ENCODE measurements at regions not wholly inside any gene's neighbourhood (a gene's known extent, or its start where the extent isn't known, plus 50 kb on each side); places are given as distances from the start of the nearest gene placed in this dataset.

- H3K4me3 ChIP-seq (ENCODE audit: low read depth in 1 of 3, low read length in 3 of 3): no peak overlapping the region
- H3K36me3 ChIP-seq (ENCODE audit: control insufficient read depth in 4 of 4, insufficient read depth in 3 of 4, low read depth in 1 of 4, low read length in 3 of 4): no peaks in the 10 kb centered on the region
- DNase-seq (ENCODE audit: low spot score): no peak
- no peaks in the 10 kb centered on the region for H3K4me1 ChIP-seq (ENCODE audit: control insufficient read depth in 4 of 4, insufficient read depth in 4 of 4, low read length in 3 of 4)
- no peak overlapping the region for H3K9ac ChIP-seq (ENCODE audit: low read depth in 1 of 2, low read length in 2 of 2)
- no peaks in the 10 kb centered on the region for H3K27me3 ChIP-seq (ENCODE audit: control insufficient read depth in 4 of 4, insufficient read depth in 4 of 4, low read length in 3 of 4)
- WGBS: 70% methylated on average over 2 of the region's 2 CpGs
- H3K27ac ChIP-seq (ENCODE audit: low read depth in 1 of 2, low read length in 2 of 2): no peak overlapping the region
- H3K9me3 ChIP-seq (ENCODE audit: control insufficient read depth in 4 of 4, low read length in 3 of 4): no peaks in the 10 kb centered on the region
- no peak for TF ChIP-seq SP1 (IDR thresholded peaks at IDR 0.05)
- TF ChIP-seq HNF4G (IDR thresholded peaks at IDR 0.05): no peak
- no peak for TF ChIP-seq TAF1 (conservative IDR thresholded peaks at IDR 0.05)
- no peak for TF ChIP-seq FOXA2 (IDR thresholded peaks at IDR 0.05)
- TF ChIP-seq NR2F2 (IDR thresholded peaks at IDR 0.05): no peak
- TF ChIP-seq HNF4A (conservative IDR thresholded peaks at IDR 0.05): no peak
- no peak for TF ChIP-seq CTCF (IDR thresholded peaks at IDR 0.05; ENCODE audit: low read depth, low read length, missing input control)
- no peak for TF ChIP-seq REST (IDR thresholded peaks at IDR 0.05)
- no peak for TF ChIP-seq FOXA1 (IDR thresholded peaks at IDR 0.05)
- TF ChIP-seq RXRA (IDR thresholded peaks at IDR 0.05): no peak
- no peak for TF ChIP-seq JUND (IDR thresholded peaks at IDR 0.05)
- no peak for TF ChIP-seq EGR1 (IDR thresholded peaks at IDR 0.05; ENCODE audit: low read depth in 2 of 2)
- TF ChIP-seq ATF3 (IDR thresholded peaks at IDR 0.05): no peak
Measured at GRCh38 chr11:96760306-96760705, 370.5 kb downstream of the JRKL start.

- DNase-seq (ENCODE audit: low spot score): no peak
- Histone ChIP-seq H3K4me3 (ENCODE audit: low read depth in 1 of 3, low read length in 3 of 3) (no peak overlapping the region), H3K9me3 (ENCODE audit: control insufficient read depth in 4 of 4, low read length in 3 of 4) (no peaks in the 10 kb centered on the region), H3K9ac (ENCODE audit: low read depth in 1 of 2, low read length in 2 of 2) (no peak overlapping the region), H3K36me3 (ENCODE audit: control insufficient read depth in 4 of 4, insufficient read depth in 3 of 4, low read depth in 1 of 4, low read length in 3 of 4) (no peaks in the 10 kb centered on the region), H3K4me1 (ENCODE audit: control insufficient read depth in 4 of 4, insufficient read depth in 4 of 4, low read length in 3 of 4) (no peaks in the 10 kb centered on the region), H3K27ac (ENCODE audit: low read depth in 1 of 2, low read length in 2 of 2) (no peak overlapping the region), H3K27me3 (ENCODE audit: control insufficient read depth in 4 of 4, insufficient read depth in 4 of 4, low read length in 3 of 4) (no peaks in the 10 kb centered on the region)
- TF ChIP-seq MAX (IDR thresholded peaks at IDR 0.05) (no peak), CTCF (IDR thresholded peaks at IDR 0.05; ENCODE audit: low read depth, low read length, missing input control) (no peak), HNF4A (conservative IDR thresholded peaks at IDR 0.05) (no peak), YY1 (IDR thresholded peaks at IDR 0.05) (no peak)
Measured at GRCh38 chr11:96760815-96761214, 371.0 kb downstream of the JRKL start.
